HG03575 (cell line): ENCODE measurements at regions not wholly inside any gene's neighbourhood (a gene's known extent, or its start where the extent isn't known, plus 50 kb on each side); places are given as distances from the start of the nearest gene placed in this dataset.
"Not testable (repeated sequence)": the region's sequence is repeated elsewhere in the genome, so short reads cannot be mapped to it uniquely, and the experiment has no call there.

Experiments used
- ATAC-seq: cut with Tn5 transposase; IDR thresholded peaks from one replicate; pipeline ENCODE4 v1.9.1; 2021; ENCODE audit not compliant: unreplicated experiment, insufficient number of reproducible peaks, low FRiP score; ENCODE audit errors: extremely low read depth

DNA sequence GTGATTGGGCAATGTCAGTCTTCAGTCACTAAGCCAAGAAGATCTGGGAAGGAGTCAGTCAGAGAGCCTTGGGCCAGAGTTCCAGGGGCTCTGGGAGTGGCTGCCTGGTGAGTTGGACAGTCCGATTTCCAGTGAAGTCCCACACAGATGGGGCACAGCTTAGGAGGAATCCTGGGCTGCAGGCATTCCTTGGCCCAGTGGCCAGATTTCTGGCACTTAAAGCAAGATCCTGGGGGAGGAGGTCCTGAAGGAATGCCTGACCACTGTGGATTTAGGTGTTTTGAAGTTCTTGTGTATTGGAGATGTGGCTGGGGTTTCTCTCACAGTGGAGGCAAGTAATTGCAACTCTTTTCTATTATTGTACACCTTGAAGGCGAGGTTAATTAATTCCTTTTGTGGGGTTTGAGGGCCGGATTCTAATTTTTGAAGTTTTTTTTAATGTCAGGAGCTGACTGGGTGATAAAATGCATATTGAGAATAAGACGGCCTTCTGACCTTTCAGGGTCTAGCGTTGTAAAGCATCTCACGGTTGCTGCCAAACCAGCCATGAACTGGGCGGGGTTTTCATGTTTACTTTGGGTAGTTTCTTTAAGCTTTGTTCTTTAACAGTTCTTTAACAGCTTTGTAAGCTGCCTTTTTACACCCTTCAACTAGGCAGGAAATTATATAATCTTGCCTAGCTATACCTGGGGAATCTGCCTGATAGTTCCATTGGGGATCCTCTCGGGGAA lies 73.6 kb upstream of the SIRPG start:
- not testable (repeated sequence) for ATAC-seq

DNA sequence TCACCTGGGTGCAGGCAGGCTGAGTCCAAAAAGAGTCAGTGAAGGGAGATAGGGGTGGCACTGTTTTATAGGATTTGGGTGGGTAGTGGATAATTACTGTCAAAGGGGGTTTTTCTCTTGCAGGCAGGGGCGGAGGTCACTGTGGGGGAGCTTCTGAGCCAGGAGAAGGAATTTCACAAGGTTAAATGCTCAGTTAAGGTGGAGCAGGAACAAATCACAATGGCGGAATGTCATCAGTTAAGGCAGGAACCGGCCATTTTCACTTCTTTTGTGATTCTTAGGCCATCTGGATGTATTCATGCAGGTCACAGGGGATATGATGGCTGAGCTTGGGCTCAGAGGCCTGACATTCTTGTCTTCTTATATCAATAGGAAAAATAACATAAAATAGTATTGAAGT lies 69.7 kb upstream of the SIRPG start:
- not testable (repeated sequence) for ATAC-seq

DNA sequence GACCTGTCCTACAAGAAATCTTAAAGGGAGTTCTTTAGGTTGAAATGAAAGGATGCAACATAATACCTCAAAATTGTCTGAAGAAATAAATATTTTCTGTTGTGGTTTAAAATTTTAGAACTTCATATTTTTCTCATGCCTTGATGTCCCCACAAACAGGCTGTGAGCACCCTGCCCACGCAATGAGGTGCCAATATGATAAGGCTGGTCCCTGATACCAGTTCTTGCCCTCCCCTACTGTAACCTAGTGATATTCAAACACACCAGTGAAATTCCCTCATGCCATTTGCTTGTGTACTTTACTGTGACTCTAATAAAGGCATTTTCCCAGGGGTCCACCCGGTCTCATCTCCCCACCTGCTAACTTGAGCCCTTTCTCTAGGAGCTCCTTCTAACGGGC lies 67.3 kb upstream of the SIRPG start:
- ATAC-seq: no peak

DNA sequence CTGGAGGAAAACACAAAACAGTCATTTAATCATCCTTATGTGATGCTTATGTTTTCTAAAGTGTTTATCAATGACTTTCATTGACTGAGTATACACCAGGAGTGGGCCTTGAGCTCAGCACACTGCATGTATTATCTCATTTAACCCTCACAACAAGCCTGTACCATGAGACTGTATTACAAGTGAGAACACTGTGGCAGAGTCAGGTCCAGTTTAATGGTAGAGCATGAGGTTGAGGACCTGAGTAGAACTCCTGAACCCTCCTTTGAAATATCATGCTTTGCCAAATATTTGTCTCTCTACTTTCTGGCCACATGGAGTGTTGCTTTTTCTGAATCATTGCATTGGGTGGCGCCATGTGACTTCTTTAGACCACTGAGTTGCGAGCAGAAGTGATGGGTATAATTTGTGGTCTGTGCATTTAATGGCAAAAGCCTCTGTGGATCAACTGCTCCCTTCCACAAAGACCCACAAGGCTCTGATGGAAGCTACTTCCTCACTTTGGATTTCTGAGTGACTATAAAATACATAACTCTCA lies 65.0 kb upstream of the SIRPG start:
- ATAC-seq: no peak

GRCh38 chr20:1721687-1722512 lies 64.3 kb upstream of the SIRPG start:
- no peak for ATAC-seq

DNA sequence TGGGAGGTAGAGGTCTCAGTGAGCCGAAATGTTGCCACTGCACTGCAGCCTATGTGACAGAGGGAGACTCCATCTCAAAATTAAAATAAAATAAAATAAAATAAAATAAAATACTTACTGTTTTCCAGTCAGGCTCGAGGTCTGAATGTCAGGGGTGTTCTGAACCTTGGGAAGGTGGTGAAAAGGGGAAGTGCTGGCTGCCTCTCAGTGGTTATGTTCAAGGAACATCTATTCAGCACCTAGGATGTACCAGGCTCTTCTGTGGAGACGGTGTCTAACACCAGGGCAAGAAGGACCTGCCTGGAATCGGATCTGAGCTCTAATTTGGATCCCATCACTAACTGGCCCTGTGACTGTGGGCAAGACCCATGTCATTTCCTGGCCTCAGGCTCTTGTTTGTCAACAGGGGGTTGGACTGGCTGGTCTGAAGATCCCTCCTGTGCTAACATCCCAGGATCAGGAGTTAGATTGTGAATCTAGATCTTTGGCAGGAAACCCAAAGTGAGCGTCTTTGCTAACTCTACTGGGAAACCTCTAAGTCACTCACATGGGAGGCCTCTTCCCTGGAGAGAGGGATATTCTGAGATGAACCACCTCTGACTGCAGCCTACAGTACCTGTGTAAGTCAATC lies 63.4 kb upstream of the SIRPG start:
- no peak for ATAC-seq

GRCh38 chr20:1720226-1720625 lies 62.6 kb upstream of the SIRPG start:
- ATAC-seq: no peak

- no peak for ATAC-seq
These were observed 61.2 kb upstream of the SIRPG start for GRCh38 chr20:1718604-1719384.

- ATAC-seq: no peak
These were observed 55.4 kb upstream of the SIRPG start for GRCh38 chr20:1712634-1713624.

DNA sequence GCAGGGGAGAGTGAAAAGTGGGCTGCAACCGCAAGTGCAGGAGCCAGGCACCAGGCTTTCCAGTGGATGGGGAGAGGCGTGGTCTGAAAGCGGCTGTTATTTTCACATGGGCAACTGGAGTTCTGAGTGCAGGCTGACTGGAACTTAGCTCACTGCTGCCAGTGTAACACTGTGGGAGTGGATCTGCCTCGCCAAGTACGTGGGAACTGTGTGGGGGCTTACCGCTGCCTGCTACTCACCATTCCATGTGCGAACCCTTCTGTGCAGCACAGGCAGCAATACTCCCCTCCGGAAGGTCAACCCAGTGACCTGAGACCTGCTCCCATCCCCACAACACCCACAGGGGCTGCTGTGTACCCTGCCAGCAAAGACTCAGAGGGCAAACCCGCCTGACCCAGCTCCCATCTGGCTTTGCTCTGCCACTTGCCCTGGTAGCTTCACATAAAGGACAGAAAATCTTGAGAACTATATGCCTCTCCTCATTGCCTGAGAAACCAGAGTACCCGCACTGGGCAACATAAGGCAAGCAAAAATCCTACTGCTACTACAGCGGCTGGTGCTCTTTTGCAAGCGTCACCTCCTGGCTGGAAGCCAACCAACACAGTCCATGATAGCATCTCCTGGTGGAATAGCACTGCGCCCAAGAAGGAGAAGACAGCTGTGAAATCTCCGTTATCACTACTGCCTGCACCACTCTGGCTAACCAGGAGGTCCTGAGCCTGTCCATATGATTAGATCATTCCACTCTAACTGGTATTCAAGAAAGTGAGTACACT lies 54.4 kb upstream of the SIRPG start:
- ATAC-seq: no peak

- ATAC-seq: no peak
These were observed 53.7 kb upstream of the SIRPG start for GRCh38 chr20:1711266-1711665.

GRCh38 chr20:1710484-1710883 lies 52.9 kb upstream of the SIRPG start:
- no peak for ATAC-seq

DNA sequence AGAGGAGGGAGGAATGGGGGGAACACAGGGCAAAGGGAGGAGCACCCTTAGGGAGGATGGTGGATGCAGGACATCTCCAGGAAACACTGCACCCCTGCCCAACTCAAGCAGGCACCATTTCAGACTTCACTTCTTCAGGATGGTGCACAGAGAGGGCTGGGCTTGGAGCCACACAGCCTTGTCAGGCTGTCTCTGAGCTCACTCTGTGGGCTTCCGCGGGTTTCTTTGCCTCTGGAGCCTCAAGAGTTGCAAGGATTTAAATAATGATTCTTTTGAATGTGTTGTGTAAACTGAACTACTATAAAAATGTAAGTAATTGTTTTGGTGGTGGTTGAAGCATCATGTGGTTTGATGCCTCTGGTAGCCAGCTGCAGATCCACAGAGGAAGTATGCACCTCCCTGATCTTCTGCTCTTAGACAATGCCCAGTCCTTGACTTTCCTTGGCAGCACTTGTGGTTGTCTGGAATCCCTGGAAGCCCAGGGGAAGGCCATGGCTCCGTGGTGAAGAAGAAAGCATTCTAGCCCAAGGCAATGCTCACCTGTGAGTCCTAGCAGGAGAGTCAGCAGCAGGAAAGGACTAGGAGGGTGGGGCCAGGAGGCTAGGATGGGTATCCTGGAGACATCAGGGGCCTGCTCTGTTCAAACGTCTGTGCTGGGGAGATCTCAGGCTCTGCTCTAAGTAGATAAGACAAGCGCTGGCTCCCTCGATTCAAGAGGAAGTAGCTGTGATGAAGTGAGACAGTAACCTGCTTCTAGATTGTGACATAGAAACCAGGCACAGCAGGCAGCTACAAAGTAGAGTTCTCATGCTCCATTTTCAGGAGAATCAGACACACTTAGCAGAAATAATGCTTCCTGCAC lies 50.2 kb upstream of the SIRPG start:
- ATAC-seq: no peak
